ENCODE measurements at regions not wholly inside any gene's neighbourhood (a gene's known extent, or its start where the extent isn't known, plus 50 kb on each side); places are given as distances from the start of the nearest gene placed in this dataset.
"Not testable (repeated sequence)": the region's sequence is repeated elsewhere in the genome, so short reads cannot be mapped to it uniquely, and the experiment has no call there.

DNA sequence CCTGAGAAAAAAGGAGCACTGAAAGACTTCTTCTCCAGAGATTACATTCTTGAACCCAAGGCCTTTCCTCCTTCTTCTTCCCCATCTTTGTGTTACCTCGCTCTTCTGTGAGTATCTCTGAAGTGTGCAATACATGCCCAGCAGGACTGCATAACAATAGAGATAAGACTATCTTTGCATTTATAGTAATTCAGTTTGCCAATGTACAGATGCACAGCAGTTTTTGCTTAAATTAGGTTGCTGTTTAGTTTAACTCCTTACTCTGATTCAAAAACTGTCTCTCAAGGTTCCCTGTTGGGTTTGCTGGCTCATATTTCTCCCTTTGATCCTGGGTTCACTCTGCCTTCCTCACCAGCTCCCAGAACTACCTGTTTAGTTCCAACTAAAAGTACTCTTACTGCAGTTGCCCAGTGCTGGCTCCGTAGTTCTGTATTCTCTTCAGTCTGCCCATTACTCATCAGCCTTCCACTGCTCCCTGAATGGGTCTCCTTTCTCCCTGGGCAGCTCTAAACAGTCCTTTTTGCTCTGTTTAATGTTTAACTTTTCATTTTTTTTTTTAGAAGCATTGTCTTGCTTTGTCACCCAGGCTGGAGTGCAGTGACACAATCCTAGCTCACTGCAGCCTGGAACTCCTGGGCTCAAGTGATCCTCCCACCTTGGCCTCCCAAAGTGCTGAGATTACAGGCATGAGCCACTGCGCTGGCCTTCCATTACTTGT is 180.6 kb upstream of the CAND1 start:
- DNase-seq = no peak

GRCh38 chr12:67091204-67091603 is 178.0 kb upstream of the CAND1 start:
- no peak for DNase-seq

- DNase-seq = no peak
Measured at GRCh38 chr12:67091678-67092077, 177.5 kb upstream of the CAND1 start.

GRCh38 chr12:67092934-67093333 is 176.2 kb upstream of the CAND1 start:
- DNase-seq = not testable (repeated sequence)

- DNase-seq = no peak
Measured at GRCh38 chr12:67096533-67097318, 172.4 kb upstream of the CAND1 start.

DNA sequence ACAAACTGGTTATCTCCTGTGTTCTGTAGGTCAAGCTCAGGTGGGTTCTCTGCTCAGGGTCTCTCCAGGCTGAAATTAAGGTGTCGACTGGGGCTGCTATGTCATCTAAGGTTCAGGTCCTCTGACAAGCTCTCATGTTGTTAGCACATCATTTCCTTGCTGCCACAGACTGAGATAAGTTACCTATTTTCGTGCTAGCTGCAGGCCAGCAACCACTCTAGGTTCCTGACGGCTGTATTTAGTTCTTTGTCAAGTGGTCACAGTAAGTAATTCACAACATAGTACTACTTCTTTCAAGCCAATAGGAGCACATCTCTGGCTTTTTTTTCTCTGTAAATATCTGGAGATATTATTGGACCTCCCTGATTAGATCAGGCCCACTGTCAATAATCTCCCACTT is 169.3 kb upstream of the CAND1 start:
- DNase-seq = no peak

- DNase-seq = no peak
Measured at GRCh38 chr12:67103521-67103920, 165.6 kb upstream of the CAND1 start.

DNA sequence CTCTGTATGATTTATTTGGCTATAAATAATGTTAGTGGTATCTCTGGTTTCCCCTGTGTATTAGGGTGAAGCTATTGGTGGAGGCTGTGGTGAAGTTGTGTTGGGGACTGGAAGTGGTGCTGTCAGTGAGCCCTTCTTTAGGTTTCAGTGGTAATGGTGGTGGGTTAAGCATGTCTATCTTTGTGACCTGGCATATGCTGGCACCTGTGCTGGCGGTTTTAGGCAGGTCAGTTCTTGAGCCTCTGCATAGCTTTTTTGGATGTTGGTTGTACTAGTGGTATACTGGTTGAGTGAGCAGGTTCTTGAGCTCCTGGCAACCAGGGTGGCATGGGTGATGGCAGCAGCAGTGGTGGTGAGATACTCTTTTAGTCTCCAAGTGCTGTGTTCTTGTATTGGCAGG is 161.9 kb upstream of the CAND1 start:
- DNase-seq = no peak

DNA sequence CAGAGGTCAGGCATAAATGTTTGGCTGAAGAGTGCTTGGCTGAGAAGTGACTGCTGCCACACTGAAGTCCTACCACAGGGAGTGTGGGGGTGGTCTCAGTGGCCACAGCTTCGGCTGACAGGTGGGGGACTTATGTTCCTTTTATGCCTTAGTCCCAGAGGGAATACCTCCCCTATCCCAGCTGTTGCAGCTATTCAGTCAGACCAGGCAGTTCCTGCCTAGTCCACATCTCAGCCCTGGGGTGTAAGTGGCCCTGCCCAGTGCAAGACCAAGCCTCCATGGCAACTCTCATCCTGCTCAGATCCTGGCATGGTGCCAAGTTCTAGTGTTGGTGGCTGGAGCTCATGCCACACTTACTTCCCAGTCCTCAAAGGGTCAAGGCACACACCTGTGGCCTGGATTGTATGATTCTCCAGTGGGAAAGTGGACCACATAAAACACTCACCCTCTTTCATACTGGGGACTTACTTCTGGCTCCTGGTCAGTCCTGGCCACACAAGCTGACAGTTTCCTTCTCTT is 161.3 kb upstream of the CAND1 start:
- DNase-seq = no peak

GRCh38 chr12:67110345-67110744 is 158.8 kb upstream of the CAND1 start:
- DNase-seq = not testable (repeated sequence)

GRCh38 chr12:67111182-67111581 is 158.0 kb upstream of the CAND1 start:
- DNase-seq = no peak

DNA sequence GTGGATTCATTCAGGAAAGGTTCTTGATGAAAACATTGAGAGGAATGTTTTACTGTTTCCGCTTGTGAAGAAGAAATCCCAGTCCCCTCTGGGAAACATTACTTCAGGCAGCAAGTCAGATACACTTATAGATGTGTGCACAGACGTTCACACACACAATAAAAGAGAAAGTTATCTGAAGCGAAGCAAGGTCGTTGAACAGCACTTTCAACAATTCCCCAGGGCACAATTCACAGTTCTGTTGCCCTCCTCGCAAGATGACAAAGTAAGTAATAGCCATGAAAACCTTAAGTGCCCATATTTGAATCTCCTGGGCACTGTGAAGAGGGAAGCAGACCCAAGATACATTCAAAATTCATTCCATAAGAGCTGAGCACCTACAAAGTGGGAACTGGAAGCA is 156.6 kb upstream of the CAND1 start:
- DNase-seq = no peak

DNA sequence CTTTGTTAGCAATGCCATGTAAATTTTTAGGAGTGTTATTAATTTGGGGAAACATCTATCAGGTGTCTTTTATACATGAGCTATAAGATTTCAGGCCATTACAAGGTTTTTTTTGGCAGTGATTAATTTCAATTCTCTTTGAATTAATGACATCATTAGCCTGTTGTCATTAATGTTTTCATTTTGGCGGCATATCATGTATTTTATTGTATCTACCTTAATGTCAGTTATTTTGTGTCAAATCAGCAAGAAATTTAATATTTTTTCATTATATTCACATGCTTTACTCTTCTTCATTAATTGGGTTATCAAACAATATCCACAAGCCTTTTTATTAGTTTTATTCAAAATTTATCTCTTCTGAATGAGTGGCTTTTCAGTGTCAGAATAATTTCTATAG is 153.0 kb upstream of the CAND1 start:
- DNase-seq = no peak

- DNase-seq = no peak
Measured at GRCh38 chr12:67122584-67122983, 146.6 kb upstream of the CAND1 start.

DNA sequence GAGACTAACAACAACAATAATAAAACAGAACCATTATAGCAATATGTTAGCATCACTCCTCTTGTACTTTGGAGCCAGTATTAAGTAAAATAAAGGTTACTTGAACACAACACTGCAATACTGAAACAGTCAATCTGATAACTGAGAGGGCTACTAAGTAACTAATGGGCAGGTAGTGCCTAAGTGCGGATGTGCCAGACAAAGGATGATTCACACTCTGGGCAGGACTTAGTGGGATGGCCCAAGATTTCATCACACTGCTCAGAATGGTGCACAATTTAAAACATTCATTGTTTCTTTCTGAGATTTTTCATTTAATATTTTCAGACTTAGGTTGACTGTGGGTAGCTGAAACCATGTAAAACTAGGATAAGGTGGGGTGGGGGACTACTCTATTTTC is 131.9 kb upstream of the CAND1 start:
- no peak for DNase-seq

GRCh38 chr12:67141296-67142018 is 127.7 kb upstream of the CAND1 start:
- no peak for DNase-seq

- DNase-seq = no peak
Measured at GRCh38 chr12:67145692-67146091, 123.5 kb upstream of the CAND1 start.

GRCh38 chr12:67147030-67147429 is 122.1 kb upstream of the CAND1 start:
- no peak for DNase-seq

- DNase-seq = no peak
Measured at GRCh38 chr12:67147447-67147846, 121.7 kb upstream of the CAND1 start.

GRCh38 chr12:67148265-67148664 is 120.9 kb upstream of the CAND1 start:
- DNase-seq = no peak

DNA sequence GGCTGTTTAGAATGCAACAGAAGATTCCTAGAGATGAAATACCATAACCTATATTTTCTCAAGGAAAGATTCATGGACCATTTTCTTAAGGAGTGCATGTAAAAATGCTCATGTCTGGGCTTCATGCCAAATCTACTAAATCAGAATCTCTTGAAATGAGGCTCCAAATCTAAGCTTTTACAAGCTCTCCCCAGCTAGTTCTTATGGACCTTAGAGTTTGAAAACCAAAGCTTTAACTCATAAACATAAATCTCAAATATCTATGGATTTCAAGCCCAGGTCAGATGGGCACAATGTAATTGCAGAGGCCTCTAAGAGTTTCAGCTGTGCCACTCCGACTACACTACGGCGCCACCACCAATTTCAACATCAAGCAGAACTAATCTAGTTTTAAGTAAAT is 117.3 kb upstream of the CAND1 start:
- DNase-seq = no peak

DNA sequence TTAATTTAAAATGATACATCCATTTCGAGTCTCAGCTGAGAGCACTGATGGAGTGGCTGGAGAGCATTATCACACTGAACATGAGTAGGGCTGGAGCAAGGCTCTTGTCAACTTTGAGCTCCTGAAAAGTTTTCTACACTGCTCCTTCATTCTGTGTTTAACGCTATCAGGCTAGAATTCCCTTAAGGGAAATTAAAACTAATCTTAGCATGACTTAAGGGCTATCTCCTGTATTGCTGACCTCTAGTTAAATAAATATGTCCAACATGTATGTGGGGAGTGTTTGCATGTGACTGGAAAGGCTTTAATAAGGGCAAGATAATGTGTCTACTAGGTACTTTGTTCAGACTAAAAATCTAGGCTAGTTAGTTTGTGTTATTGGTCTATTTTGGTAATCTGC is 116.7 kb upstream of the CAND1 start:
- DNase-seq = no peak

GRCh38 chr12:67154901-67155300 is 114.3 kb upstream of the CAND1 start:
- no peak for DNase-seq

DNA sequence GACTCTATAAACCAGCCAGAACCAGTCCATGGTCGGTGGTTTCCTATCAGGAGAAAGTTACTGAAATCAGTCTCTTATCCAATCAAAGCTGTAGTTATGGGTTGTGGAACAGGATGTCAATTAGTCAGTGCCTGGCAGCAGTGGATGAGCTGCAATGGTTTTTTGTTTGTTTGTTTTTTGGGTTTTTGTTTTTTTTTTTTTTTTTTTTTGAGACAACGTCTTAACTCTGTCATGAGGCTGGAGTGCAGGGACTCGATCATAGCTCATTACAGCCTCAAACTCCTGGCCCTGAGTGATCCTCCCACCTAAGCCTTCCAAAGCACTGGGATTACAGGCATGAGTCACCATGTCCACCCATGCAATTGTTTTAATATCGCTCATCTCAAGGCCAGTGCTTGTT is 113.3 kb upstream of the CAND1 start:
- no peak for DNase-seq

Measured in activated CD4-positive, alpha-beta T cell treated with anti-CD3 and anti-CD28 coated beads for 4 hours (primary cell).